Naive thymus-derived CD4-positive, alpha-beta T cell (primary cell): ENCODE measurements at regions not wholly inside any gene's neighbourhood (a gene's known extent, or its start where the extent isn't known, plus 50 kb on each side); places are given as distances from the start of the nearest gene placed in this dataset.

Experiments used
- ATAC-seq: fragments of 150-1000 bp; cut with Tn5 transposase; 2 replicates; pipeline ENCODE4 v1.10.0; 2021; ENCODE audit warnings: mild to moderate bottlenecking, moderate library complexity
- CTCF ChIA-PET: fragments of 350-600 bp; sonication (Branson Sonifier 250); formaldehyde crosslinking; loops from one replicate; lab custom pipeline; 2021; ENCODE audit warnings: antibody characterized with exemption; lab: Charles Lee
- POLR2A ChIA-PET: fragments of 350-600 bp; sonication (Branson Sonifier 250); formaldehyde crosslinking; loops from one replicate; lab custom pipeline; 2021; ENCODE audit warnings: antibody characterized with exemption, inconsistent platforms; lab: Charles Lee
- DNase-seq, 9 donors: peaks; one replicate each; pipeline versions ENCODE4 v3.0.0 to v3.0.0-alpha.2; 2020 to 2022; ENCODE audit warnings: mixed read lengths in 1 of 9
- H3K27ac ChIP-seq: one replicate; pipeline ENCODE4 v1.7.0; 2013; ENCODE audit warnings: mild to moderate bottlenecking, low read depth, low read length, moderate library complexity
- H3K27me3 ChIP-seq, 2 donors: one replicate each; pipeline ENCODE4 v1.7.0; 2013; ENCODE audit warnings: low read length in 2 of 2, mild to moderate bottlenecking in 2 of 2, moderate library complexity in 2 of 2; ENCODE audit not compliant: control insufficient read depth in 2 of 2, insufficient read depth in 2 of 2
- H3K36me3 ChIP-seq, 3 experiments: 1 replicate in 2 of 3; 2 replicates in 1 of 3; pipeline ENCODE4 v1.7.0; 2013; ENCODE audit warnings: low read length in 3 of 3, mild to moderate bottlenecking in 3 of 3, moderate library complexity in 1 of 3; ENCODE audit not compliant: insufficient read depth in 3 of 3, control insufficient read depth in 2 of 3
- H3K4me1 ChIP-seq, 2 donors: one replicate each; pipeline ENCODE4 v1.7.0; 2013; ENCODE audit warnings: low read length in 2 of 2, mild to moderate bottlenecking in 2 of 2, moderate library complexity in 1 of 2; ENCODE audit not compliant: control insufficient read depth in 2 of 2, insufficient read depth in 2 of 2
- H3K4me3 ChIP-seq: 2 replicates; pipeline ENCODE4 v1.7.0; 2013; ENCODE audit warnings: mild to moderate bottlenecking, low read length
- H3K9me3 ChIP-seq, 3 experiments: 1 replicate in 2 of 3; 2 replicates in 1 of 3; pipeline ENCODE4 v1.7.0; 2013; ENCODE audit warnings: low read length in 3 of 3; ENCODE audit not compliant: control insufficient read depth in 2 of 3
- H3K27ac Mint-ChIP-seq, 9 donors: one replicate each; pipeline ENCODE4 v1.8.0; 2020 to 2022; ENCODE audit warnings: mixed read lengths in 9 of 9, mild to moderate bottlenecking in 8 of 9, moderate library complexity in 5 of 9, inconsistent platforms in 2 of 9
- H3K27me3 Mint-ChIP-seq, 5 donors: one replicate each; pipeline ENCODE4 v1.8.0; 2021 to 2022; ENCODE audit warnings: mixed read lengths in 5 of 5, mild to moderate bottlenecking in 1 of 5
- H3K36me3 Mint-ChIP-seq, 5 donors: one replicate each; pipeline ENCODE4 v1.8.0; 2020 to 2022; ENCODE audit warnings: mixed read lengths in 5 of 5, mild to moderate bottlenecking in 3 of 5, inconsistent platforms in 1 of 5
- H3K4me1 Mint-ChIP-seq, 7 donors: one replicate each; pipeline ENCODE4 v1.8.0; 2020 to 2022; ENCODE audit warnings: mixed read lengths in 7 of 7, mild to moderate bottlenecking in 3 of 7, inconsistent platforms in 1 of 7
- H3K4me3 Mint-ChIP-seq, 10 donors: one replicate each; pipeline ENCODE4 v1.8.0; 2020 to 2022; ENCODE audit warnings: mild to moderate bottlenecking in 10 of 10, mixed read lengths in 10 of 10, moderate library complexity in 6 of 10, inconsistent platforms in 2 of 10
- H3K9me3 Mint-ChIP-seq, 11 donors: one replicate each; pipeline ENCODE4 v1.8.0; 2020 to 2022; ENCODE audit warnings: mixed read lengths in 11 of 11, mild to moderate bottlenecking in 4 of 11, inconsistent platforms in 1 of 11, moderate library complexity in 1 of 11
- intact Hi-C, 2 donors: fragments of 100-400 bp; cut with micrococcal nuclease; formaldehyde crosslinking; loops; one replicate each; pipeline ENCODE4 v1.15.1; 2023

DNA sequence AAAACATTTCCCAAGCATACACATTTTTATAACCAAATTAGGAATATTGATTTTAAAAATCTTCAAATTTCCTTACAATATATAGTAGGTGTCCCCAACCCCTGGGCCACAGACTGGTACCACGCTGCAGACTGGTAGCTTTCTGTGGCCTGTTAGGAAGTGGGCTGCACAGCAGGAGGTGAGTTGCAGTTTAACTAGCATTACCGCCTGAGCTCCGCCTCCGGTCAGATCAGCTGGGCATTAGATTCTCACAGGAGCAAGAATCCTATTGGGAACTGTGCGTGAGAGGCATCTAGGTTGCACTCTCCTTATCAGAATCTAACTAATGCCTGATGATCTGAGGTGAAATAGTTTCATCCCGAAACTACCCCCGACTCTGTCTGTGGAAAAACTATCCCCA, 62.1 kb downstream of the ZWINT start:
- H3K4me1 Mint-ChIP-seq = no peaks in the 10 kb centered on the region
- ChIA-PET POLR2A (no interaction called here), CTCF (no interaction called here)

DNA sequence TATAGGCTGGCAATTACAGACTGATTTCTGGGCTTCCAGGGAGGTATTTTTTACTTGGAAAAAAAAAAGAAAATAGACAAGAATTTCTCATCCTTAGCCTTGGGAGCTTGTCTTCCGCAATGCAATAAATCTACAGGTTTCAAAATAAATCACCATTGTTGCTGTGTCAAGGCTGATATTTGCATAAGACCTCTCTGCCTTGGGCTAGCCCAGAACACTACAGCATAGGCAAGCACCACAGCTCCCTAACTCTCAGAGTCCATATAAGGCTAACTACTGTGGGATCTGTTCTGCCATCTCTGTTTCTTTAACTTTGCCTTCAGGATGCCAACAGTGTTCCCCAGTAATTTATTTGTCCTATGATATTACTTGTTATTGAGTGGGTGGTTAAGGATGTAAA, 64.4 kb downstream of the ZWINT start:
- Histone ChIP-seq H3K4me3 (no peak overlapping the region), H3K36me3 (no peaks in the 10 kb centered on the region), H3K4me1 (no peaks in the 10 kb centered on the region), H3K9me3 (no peaks in the 10 kb centered on the region), H3K27ac (no peak overlapping the region), H3K27me3 (no peaks in the 10 kb centered on the region)
- ChIA-PET POLR2A (no interaction called here), CTCF (no interaction called here)
- Mint-ChIP-seq H3K36me3 (no peaks in the 10 kb centered on the region), H3K27ac (no peak overlapping the region), H3K27me3 (no peaks in the 10 kb centered on the region), H3K4me1 (no peaks in the 10 kb centered on the region), H3K4me3 (no peak overlapping the region), H3K9me3 (peaks cover 0 to 21% (median 4%) of the 10 kb centered on the region in 11 donors)
- ATAC-seq (no peak), DNase-seq (no peak)
- intact Hi-C loops = no loop called here

More for the DNA sequence above, 62.1 kb downstream of the ZWINT start:
- DNase-seq (no peak), ATAC-seq (no peak)
- Mint-ChIP-seq H3K9me3 (peaks cover 0 to 9% (median 2%) of the 10 kb centered on the region in 11 donors), H3K27ac (no peak overlapping the region), H3K36me3 (no peaks in the 10 kb centered on the region), H3K27me3 (no peaks in the 10 kb centered on the region), H3K4me3 (no peak overlapping the region)
- Histone ChIP-seq H3K27me3 (no peaks in the 10 kb centered on the region), H3K36me3 (no peaks in the 10 kb centered on the region), H3K4me1 (no peaks in the 10 kb centered on the region), H3K27ac (no peak overlapping the region), H3K4me3 (no peak overlapping the region), H3K9me3 (no peaks in the 10 kb centered on the region)
- intact Hi-C loops = no loop called here

DNA sequence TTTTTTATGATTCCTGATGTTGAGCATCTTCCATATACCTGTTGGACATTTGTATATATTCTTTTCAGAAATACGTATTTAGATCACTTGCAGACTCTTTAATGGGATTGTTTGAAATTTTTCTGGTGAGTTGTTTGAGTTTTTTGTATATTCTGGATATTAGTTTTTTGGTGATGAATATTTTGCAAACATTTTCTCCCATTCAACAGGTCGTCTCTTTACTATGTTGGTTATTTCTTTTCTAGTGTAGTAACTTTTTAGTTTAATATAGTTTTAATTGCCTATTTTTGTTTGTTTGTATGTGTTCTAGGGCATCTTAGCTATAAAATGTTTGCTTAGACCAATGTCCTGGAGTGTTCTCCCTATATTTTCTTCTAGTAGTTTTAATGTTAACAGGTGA, 72.7 kb downstream of the ZWINT start:
- Mint-ChIP-seq H3K27ac (no peak overlapping the region), H3K4me1 (no peaks in the 10 kb centered on the region), H3K36me3 (no peaks in the 10 kb centered on the region), H3K9me3 (peaks cover 0 to 15% (median 2%) of the 10 kb centered on the region in 11 donors), H3K27me3 (no peaks in the 10 kb centered on the region), H3K4me3 (no peak overlapping the region)
- no peak for ATAC-seq
- intact Hi-C loops = no loop called here
- Histone ChIP-seq H3K27ac (no peak overlapping the region), H3K36me3 (no peaks in the 10 kb centered on the region), H3K4me1 (no peaks in the 10 kb centered on the region), H3K4me3 (no peak overlapping the region), H3K27me3 (no peaks in the 10 kb centered on the region), H3K9me3 (no peaks in the 10 kb centered on the region)
- ChIA-PET POLR2A (no interaction called here), CTCF (no interaction called here)
- DNase-seq = no peak

DNA sequence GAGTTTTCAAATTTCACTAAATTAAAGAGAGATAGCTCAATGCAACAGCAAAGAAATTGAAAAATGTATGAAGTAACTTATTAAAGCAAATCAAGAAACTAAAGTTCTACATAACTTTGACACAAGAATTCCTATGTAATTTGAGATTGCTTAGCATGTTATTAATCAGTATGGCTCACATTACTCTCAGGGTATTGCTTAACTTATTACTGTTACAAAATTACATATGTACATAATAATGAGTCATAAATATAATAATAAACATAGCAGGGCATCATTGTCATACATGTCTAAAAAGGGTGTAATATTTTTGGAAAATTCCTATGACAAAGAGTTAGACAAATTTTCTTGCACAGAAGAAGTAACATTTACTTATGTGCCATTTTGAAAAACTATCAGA, 75.0 kb downstream of the ZWINT start:
- ATAC-seq = no peak
- no peaks in the 10 kb centered on the region for H3K9me3 ChIP-seq
- no peak for DNase-seq
- H3K36me3 Mint-ChIP-seq = no peaks in the 10 kb centered on the region
- CTCF ChIA-PET = no interaction called here
- H3K9me3 Mint-ChIP-seq = peaks cover 0 to 4% (median 0%) of the 10 kb centered on the region in 11 donors
- no peaks in the 10 kb centered on the region for H3K4me1 ChIP-seq
- H3K27ac Mint-ChIP-seq = no peak overlapping the region
- intact Hi-C loops = no loop called here
- no peak overlapping the region for H3K4me3 Mint-ChIP-seq
- H3K4me1 Mint-ChIP-seq = no peaks in the 10 kb centered on the region
- H3K4me3 ChIP-seq = no peak overlapping the region
- no peaks in the 10 kb centered on the region for H3K27me3 Mint-ChIP-seq
- H3K36me3 ChIP-seq = no peaks in the 10 kb centered on the region
- no peaks in the 10 kb centered on the region for H3K27me3 ChIP-seq
- no peak overlapping the region for H3K27ac ChIP-seq
- POLR2A ChIA-PET = no interaction called here

DNA sequence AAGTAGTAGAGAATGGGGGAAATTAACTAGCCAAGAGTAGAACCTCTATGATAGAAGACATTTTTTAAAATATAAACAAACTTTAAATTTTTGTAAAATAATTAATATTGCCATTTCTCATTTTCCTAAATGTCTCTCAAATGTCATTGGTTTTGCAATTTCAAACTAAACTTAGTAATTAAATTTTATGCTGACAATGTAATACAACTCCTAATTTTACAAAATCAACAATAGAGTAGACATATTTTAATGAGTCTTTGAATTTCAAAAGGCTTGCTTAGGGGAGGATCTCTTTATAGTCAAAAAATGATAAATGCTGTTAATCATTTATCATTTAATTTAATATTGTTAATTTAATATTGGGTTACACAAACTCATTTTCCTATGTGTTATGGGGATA, 81.8 kb downstream of the ZWINT start:
- Mint-ChIP-seq H3K27me3 (no peaks in the 10 kb centered on the region), H3K27ac (no peak overlapping the region), H3K4me3 (no peak overlapping the region), H3K9me3 (peaks cover 0 to 3% (median 0%) of the 10 kb centered on the region in 11 donors), H3K36me3 (no peaks in the 10 kb centered on the region), H3K4me1 (peaks cover 0 to 1% (median 0%) of the 10 kb centered on the region in 7 donors)
- ATAC-seq = no peak
- Histone ChIP-seq H3K27ac (no peak overlapping the region), H3K4me1 (no peaks in the 10 kb centered on the region), H3K4me3 (no peak overlapping the region), H3K36me3 (no peaks in the 10 kb centered on the region), H3K9me3 (no peaks in the 10 kb centered on the region), H3K27me3 (no peaks in the 10 kb centered on the region)
- ChIA-PET POLR2A (no interaction called here), CTCF (no interaction called here)
- intact Hi-C loops = loop anchor here in 1 of 2 donors (1.0 kb wide), 1 partner anchor 8 kb away; no protein-coding TSS in a partner anchor
- DNase-seq = no peak

DNA sequence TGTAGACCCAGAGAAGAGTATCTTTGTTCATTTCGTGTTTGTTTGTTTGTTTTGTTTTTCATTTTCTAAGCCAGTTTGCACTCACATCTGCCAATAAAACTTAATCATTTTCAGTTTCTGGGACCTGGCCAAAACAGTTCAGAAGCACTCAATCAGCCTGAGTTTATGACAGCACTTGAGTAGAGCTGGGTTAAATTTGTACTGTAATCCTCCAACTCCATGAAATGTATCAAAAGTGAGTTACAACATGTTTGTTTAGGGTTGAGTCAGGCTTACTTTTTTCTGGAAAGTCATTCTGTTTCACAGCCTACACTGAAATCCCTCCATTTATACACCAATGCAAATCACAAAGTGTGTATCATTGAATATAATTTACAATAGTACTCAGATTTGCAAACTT, 91.9 kb downstream of the ZWINT start:
- Histone ChIP-seq H3K27me3 (no peaks in the 10 kb centered on the region), H3K27ac (no peak overlapping the region), H3K4me1 (no peaks in the 10 kb centered on the region), H3K36me3 (no peaks in the 10 kb centered on the region), H3K9me3 (no peaks in the 10 kb centered on the region), H3K4me3 (no peak overlapping the region)
- DNase-seq = no peak
- CTCF ChIA-PET = no interaction called here
- intact Hi-C loops = no loop called here
- Mint-ChIP-seq H3K27me3 (no peaks in the 10 kb centered on the region), H3K36me3 (no peaks in the 10 kb centered on the region), H3K27ac (no peak overlapping the region), H3K4me1 (no peaks in the 10 kb centered on the region), H3K9me3 (peaks cover 0 to 10% (median 0%) of the 10 kb centered on the region in 11 donors), H3K4me3 (no peak overlapping the region)
- POLR2A ChIA-PET = no interaction called here
- ATAC-seq = no peak

DNA sequence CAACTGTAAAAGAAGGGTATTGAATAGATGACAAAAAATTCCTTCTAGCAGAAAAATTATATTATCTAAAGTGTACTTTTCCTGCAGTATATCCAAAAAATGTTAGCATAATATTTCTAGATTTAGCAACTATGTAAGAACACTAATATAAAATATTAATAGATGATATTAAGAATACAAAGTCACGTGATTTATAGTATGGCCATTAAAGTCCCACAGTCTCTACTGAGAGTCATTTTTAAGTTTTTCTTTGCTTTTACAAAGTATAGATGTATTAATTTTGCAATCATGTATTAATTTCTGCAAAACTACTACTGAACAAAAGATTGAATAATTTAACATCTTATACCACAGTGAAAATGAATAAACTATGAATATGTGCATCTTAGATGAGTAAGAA, 94.9 kb downstream of the ZWINT start:
- no peaks in the 10 kb centered on the region for H3K36me3 Mint-ChIP-seq
- no peaks in the 10 kb centered on the region for H3K4me1 Mint-ChIP-seq
- POLR2A ChIA-PET = no interaction called here
- no peak overlapping the region for H3K27ac Mint-ChIP-seq
- peaks cover 0 to 10% (median 0%) of the 10 kb centered on the region in 11 donors for H3K9me3 Mint-ChIP-seq
- H3K9me3 ChIP-seq = no peaks in the 10 kb centered on the region
- no peak overlapping the region for H3K4me3 ChIP-seq
- no peaks in the 10 kb centered on the region for H3K36me3 ChIP-seq
- no peaks in the 10 kb centered on the region for H3K27me3 Mint-ChIP-seq
- DNase-seq (no peak), ATAC-seq (no peak)
- intact Hi-C loops = no loop called here
- H3K27me3 ChIP-seq = no peaks in the 10 kb centered on the region
- no peaks in the 10 kb centered on the region for H3K4me1 ChIP-seq
- H3K27ac ChIP-seq = no peak overlapping the region
- H3K4me3 Mint-ChIP-seq = no peak overlapping the region
- CTCF ChIA-PET = no interaction called here
